ENCODE measurements at regions not wholly inside any gene's neighbourhood (a gene's known extent, or its start where the extent isn't known, plus 50 kb on each side); places are given as distances from the start of the nearest gene placed in this dataset.
A peak's percentile ranks its signal among the peaks of the same experiment; 100 is the strongest.

DNA sequence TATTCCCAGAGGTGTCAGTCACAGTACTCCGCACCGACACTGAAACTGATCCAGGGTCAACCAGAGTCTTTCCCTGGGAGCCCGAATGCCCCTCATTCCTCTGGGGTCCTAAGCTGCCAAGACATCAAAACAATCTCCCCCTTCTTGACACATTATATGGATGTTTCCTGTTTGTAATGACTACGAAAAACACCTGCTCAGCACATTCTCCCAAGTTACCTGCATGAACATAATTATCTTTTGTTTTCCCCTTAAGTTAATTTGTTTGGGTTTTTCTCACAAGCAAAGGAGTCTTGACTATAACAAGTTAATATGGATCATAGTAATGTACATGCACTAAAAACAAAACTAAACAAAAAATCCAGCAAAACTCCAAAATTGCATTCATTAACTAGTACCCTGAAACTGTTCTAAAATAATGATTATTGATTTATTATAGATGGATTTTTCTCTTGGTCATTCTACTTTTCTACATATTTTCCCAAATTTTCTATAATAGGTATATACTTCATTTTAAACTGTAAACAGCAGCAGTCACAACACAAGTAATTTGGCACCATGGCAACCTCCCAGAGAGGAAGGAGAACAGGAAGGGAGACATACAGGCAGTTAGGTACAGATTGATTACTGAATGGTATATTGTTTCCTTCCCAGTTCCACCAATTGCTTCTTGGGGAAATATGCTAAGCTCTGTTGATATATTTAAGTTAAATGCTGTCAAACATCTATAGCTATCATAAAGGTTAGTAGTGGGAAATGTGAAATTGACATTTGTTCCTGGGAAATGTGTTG, 631.5 kb downstream of the METTL15 start:
- DNase-seq (ENCODE audit: low spot score): peak; percentile 21
- Mint-ChIP-seq H3K36me3 (ENCODE audit: low read depth, unreplicated experiment) (peaks cover 4% of the 10 kb centered on the region), H3K27ac (ENCODE audit: unreplicated experiment) (peak overlapping the region; percentile 99), H3K27me3 (ENCODE audit: unreplicated experiment) (peaks cover 3% of the 10 kb centered on the region), H3K9me3 (ENCODE audit: unreplicated experiment) (no peaks in the 10 kb centered on the region), H3K4me1 (ENCODE audit: unreplicated experiment) (peaks cover 39% of the 10 kb centered on the region), H3K4me3 (ENCODE audit: unreplicated experiment) (no peak overlapping the region)
- TF ChIP-seq, protein P1, sequence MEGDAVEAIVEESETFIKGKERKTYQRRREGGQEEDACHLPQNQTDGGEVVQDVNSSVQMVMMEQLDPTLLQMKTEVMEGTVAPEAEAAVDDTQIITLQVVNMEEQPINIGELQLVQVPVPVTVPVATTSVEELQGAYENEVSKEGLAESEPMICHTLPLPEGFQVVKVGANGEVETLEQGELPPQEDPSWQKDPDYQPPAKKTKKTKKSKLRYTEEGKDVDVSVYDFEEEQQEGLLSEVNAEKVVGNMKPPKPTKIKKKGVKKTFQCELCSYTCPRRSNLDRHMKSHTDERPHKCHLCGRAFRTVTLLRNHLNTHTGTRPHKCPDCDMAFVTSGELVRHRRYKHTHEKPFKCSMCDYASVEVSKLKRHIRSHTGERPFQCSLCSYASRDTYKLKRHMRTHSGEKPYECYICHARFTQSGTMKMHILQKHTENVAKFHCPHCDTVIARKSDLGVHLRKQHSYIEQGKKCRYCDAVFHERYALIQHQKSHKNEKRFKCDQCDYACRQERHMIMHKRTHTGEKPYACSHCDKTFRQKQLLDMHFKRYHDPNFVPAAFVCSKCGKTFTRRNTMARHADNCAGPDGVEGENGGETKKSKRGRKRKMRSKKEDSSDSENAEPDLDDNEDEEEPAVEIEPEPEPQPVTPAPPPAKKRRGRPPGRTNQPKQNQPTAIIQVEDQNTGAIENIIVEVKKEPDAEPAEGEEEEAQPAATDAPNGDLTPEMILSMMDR (IDR thresholded peaks at IDR 0.05; ENCODE audit: unreplicated experiment): no peak

DNA sequence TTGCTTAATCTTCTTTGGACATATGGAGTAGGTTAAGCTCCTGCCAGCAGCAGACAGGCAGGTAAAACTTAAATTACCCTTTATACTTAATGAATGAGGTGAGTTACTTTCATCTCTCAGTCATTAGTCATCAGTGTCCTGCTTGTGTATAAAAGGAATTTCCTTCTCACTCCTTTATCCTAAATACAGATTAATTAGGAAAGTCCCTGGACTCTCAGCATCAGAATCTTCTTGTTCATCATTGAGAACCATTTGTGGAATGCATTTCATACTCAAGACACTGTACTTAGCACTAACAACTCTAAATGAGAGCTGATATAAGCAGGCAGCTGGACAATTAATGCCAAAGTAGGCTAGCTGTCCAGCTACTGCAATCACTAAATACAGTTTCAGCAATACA, 630.4 kb downstream of the METTL15 start:
- peaks cover 5% of the 10 kb centered on the region for H3K27me3 Mint-ChIP-seq (ENCODE audit: unreplicated experiment)
- H3K9me3 Mint-ChIP-seq (ENCODE audit: unreplicated experiment): no peaks in the 10 kb centered on the region
- no peaks in the 10 kb centered on the region for H3K36me3 Mint-ChIP-seq (ENCODE audit: low read depth, unreplicated experiment)
- peaks cover 35% of the 10 kb centered on the region for H3K4me1 Mint-ChIP-seq (ENCODE audit: unreplicated experiment)
- TF ChIP-seq, protein P1 (IDR thresholded peaks at IDR 0.05; ENCODE audit: unreplicated experiment): no peak
- no peak for DNase-seq (ENCODE audit: low spot score)
- peak overlapping the region; percentile 99 for H3K27ac Mint-ChIP-seq (ENCODE audit: unreplicated experiment)
- H3K4me3 Mint-ChIP-seq (ENCODE audit: unreplicated experiment): no peak overlapping the region

DNA sequence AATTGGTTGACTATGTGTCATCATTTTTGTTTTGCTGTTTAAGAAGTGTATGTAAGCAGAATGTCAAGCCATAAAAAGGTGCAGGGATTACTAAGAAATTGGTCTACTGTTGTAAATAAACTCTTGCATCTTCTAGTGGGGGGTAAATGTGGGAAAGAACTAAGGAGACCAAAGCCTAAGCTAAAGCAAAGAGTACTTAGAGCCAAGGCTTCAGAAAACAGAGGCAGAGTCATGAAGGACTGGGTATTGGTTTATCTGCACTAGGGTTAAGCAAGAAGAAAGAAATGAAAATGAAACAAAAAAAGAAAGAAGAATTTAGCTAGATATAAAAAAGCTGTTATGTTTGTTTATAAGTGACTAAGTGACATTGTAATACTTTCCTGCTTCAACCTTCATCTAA, 628.1 kb downstream of the METTL15 start:
- Mint-ChIP-seq H3K27me3 (ENCODE audit: unreplicated experiment) (peaks cover 5% of the 10 kb centered on the region), H3K9me3 (ENCODE audit: unreplicated experiment) (no peaks in the 10 kb centered on the region), H3K27ac (ENCODE audit: unreplicated experiment) (no peak overlapping the region), H3K4me3 (ENCODE audit: unreplicated experiment) (no peak overlapping the region), H3K36me3 (ENCODE audit: low read depth, unreplicated experiment) (no peaks in the 10 kb centered on the region), H3K4me1 (ENCODE audit: unreplicated experiment) (peaks cover 38% of the 10 kb centered on the region)
- DNase-seq (ENCODE audit: low spot score): no peak
- TF ChIP-seq, protein P1 (IDR thresholded peaks at IDR 0.05; ENCODE audit: unreplicated experiment): no peak

DNA sequence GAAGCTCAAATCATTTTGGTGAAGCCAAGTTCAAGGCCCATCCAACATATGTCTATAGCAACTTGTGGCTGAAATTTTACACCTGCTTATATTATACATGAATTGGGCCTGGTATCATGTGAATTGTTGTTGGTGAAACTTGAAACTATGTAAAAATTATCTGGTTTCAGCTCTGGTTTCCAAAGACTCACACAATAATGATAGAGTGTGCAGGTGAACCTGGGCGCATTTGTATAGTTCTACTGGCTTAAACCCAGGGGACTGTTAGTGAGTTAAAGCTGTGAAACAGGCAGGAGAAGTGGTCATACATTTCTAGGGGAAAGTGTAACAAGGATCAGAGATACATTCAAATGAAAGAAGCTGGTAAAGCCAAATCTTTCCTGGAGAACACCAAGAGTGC, 627.3 kb downstream of the METTL15 start:
- Mint-ChIP-seq H3K4me1 (ENCODE audit: unreplicated experiment) (peaks cover 31% of the 10 kb centered on the region), H3K4me3 (ENCODE audit: unreplicated experiment) (no peak overlapping the region), H3K27me3 (ENCODE audit: unreplicated experiment) (peaks cover 5% of the 10 kb centered on the region), H3K36me3 (ENCODE audit: low read depth, unreplicated experiment) (no peaks in the 10 kb centered on the region), H3K27ac (ENCODE audit: unreplicated experiment) (no peak overlapping the region), H3K9me3 (ENCODE audit: unreplicated experiment) (no peaks in the 10 kb centered on the region)
- DNase-seq (ENCODE audit: low spot score): no peak
- TF ChIP-seq, protein P1 (IDR thresholded peaks at IDR 0.05; ENCODE audit: unreplicated experiment): no peak

DNA sequence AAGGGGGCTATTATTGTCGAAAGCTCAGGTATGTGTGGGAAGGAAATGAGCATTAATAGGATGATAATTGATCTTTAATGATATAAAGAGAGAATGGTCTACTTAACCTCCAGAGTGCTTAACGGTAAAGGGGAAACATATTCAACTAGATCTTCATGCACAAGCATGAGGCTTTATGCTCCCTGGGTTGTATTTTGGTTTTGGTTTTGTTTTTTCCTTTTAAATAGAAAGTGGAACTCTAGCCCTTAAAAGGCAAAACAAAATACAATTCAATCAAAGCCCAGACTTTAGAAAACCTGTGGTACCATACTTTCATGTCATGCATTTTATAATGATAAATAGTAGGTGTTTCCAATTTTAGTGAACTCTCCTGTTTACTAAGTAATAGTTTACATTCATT, 622.7 kb downstream of the METTL15 start:
- no peak for DNase-seq (ENCODE audit: low spot score)
- Mint-ChIP-seq H3K36me3 (ENCODE audit: low read depth, unreplicated experiment) (peaks cover 5% of the 10 kb centered on the region), H3K27ac (ENCODE audit: unreplicated experiment) (no peak overlapping the region), H3K27me3 (ENCODE audit: unreplicated experiment) (peaks cover 2% of the 10 kb centered on the region), H3K4me1 (ENCODE audit: unreplicated experiment) (peaks cover 11% of the 10 kb centered on the region), H3K9me3 (ENCODE audit: unreplicated experiment) (no peaks in the 10 kb centered on the region), H3K4me3 (ENCODE audit: unreplicated experiment) (no peak overlapping the region)
- TF ChIP-seq, protein P1 (IDR thresholded peaks at IDR 0.05; ENCODE audit: unreplicated experiment): no peak

Data from endothelial cell (in vitro differentiated cells).